ENCODE measurements at regions not wholly inside any gene's neighbourhood (a gene's known extent, or its start where the extent isn't known, plus 50 kb on each side); places are given as distances from the start of the nearest gene placed in this dataset.

GRCh38 chr11:19615341-19616183 is 97.1 kb upstream of the NAV2 start:
- no peak for TF ChIP-seq BACH2 (CRISPR knock-in tag; IDR thresholded peaks at IDR 0.05; ENCODE audit: borderline replicate concordance)
- TF ChIP-seq ISL1 (CRISPR knock-in tag; IDR thresholded peaks at IDR 0.05): no peak
- TF ChIP-seq ZNF70 (CRISPR knock-in tag; IDR thresholded peaks at IDR 0.05): no peak
- TF ChIP-seq ZNF565 (CRISPR knock-in tag; conservative IDR thresholded peaks at IDR 0.05; ENCODE audit: low read depth): no peak
- TF ChIP-seq ZC3H10 (CRISPR knock-in tag; IDR thresholded peaks at IDR 0.05): no peak
- no peak for TF ChIP-seq PATZ1 (CRISPR knock-in tag; IDR thresholded peaks at IDR 0.05; ENCODE audit: borderline replicate concordance)
- no peak for TF ChIP-seq ZFP3 (CRISPR knock-in tag; IDR thresholded peaks at IDR 0.05)
- no peak for TF ChIP-seq GLIS3 (CRISPR knock-in tag; IDR thresholded peaks at IDR 0.05)
- TF ChIP-seq ZFP30 (CRISPR knock-in tag; IDR thresholded peaks at IDR 0.05): no peak
- no peak for TF ChIP-seq SNAI2 (CRISPR knock-in tag; IDR thresholded peaks at IDR 0.05)
- TF ChIP-seq, protein P1, sequence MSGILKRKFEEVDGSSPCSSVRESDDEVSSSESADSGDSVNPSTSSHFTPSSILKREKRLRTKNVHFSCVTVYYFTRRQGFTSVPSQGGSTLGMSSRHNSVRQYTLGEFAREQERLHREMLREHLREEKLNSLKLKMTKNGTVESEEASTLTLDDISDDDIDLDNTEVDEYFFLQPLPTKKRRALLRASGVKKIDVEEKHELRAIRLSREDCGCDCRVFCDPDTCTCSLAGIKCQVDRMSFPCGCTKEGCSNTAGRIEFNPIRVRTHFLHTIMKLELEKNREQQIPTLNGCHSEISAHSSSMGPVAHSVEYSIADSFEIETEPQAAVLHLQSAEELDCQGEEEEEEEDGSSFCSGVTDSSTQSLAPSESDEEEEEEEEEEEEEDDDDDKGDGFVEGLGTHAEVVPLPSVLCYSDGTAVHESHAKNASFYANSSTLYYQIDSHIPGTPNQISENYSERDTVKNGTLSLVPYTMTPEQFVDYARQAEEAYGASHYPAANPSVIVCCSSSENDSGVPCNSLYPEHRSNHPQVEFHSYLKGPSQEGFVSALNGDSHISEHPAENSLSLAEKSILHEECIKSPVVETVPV (CRISPR knock-in tag; IDR thresholded peaks at IDR 0.05): no peak
- TF ChIP-seq, protein P2, sequence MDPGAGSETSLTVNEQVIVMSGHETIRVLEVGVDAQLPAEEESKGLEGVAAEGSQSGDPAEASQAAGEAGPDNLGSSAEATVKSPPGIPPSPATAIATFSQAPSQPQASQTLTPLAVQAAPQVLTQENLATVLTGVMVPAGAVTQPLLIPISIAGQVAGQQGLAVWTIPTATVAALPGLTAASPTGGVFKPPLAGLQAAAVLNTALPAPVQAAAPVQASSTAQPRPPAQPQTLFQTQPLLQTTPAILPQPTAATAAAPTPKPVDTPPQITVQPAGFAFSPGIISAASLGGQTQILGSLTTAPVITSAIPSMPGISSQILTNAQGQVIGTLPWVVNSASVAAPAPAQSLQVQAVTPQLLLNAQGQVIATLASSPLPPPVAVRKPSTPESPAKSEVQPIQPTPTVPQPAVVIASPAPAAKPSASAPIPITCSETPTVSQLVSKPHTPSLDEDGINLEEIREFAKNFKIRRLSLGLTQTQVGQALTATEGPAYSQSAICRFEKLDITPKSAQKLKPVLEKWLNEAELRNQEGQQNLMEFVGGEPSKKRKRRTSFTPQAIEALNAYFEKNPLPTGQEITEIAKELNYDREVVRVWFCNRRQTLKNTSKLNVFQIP (CRISPR knock-in tag; IDR thresholded peaks at IDR 0.05; ENCODE audit: borderline replicate concordance, low read depth): no peak
- no peak for TF ChIP-seq RARB (CRISPR knock-in tag; IDR thresholded peaks at IDR 0.05)
